Activated naive CD8-positive, alpha-beta T cell (primary cell): ENCODE measurements at regions not wholly inside any gene's neighbourhood (a gene's known extent, or its start where the extent isn't known, plus 50 kb on each side); places are given as distances from the start of the nearest gene placed in this dataset.
"Not testable (repeated sequence)": the region's sequence is repeated elsewhere in the genome, so short reads cannot be mapped to it uniquely, and the experiment has no call there.

Experiments used
- H3K27ac Mint-ChIP-seq: one replicate; pipeline ENCODE4 v1.8.0; 2021; ENCODE audit warnings: mixed read lengths
- H3K27me3 Mint-ChIP-seq: one replicate; pipeline ENCODE4 v1.8.0; 2021; ENCODE audit warnings: mixed read lengths
- H3K36me3 Mint-ChIP-seq: one replicate; pipeline ENCODE4 v1.8.0; 2021; ENCODE audit warnings: mixed read lengths
- H3K4me1 Mint-ChIP-seq: one replicate; pipeline ENCODE4 v1.8.0; 2021; ENCODE audit warnings: low read depth, mixed read lengths
- H3K4me3 Mint-ChIP-seq: one replicate; pipeline ENCODE4 v1.8.0; 2021; ENCODE audit warnings: mild to moderate bottlenecking, mixed read lengths
- H3K9me3 Mint-ChIP-seq: one replicate; pipeline ENCODE4 v1.8.0; 2021; ENCODE audit warnings: low read depth, mixed read lengths

GRCh38 chr14:105607025-105607424 lies 80.6 kb downstream of the TMEM121 start:
- H3K4me3 Mint-ChIP-seq, H3K9me3 Mint-ChIP-seq, H3K27me3 Mint-ChIP-seq, H3K4me1 Mint-ChIP-seq, H3K27ac Mint-ChIP-seq, H3K36me3 Mint-ChIP-seq: not testable (repeated sequence)

GRCh38 chr14:105614987-105615386 lies 88.6 kb downstream of the TMEM121 start:
- not testable (repeated sequence) for H3K27ac Mint-ChIP-seq, H3K4me3 Mint-ChIP-seq, H3K4me1 Mint-ChIP-seq, H3K9me3 Mint-ChIP-seq, H3K36me3 Mint-ChIP-seq
- peaks cover 10% of the 10 kb centered on the region for H3K27me3 Mint-ChIP-seq

GRCh38 chr14:105615986-105616801 lies 89.8 kb downstream of the TMEM121 start:
- not testable (repeated sequence) for H3K4me1 Mint-ChIP-seq, H3K27ac Mint-ChIP-seq, H3K4me3 Mint-ChIP-seq, H3K9me3 Mint-ChIP-seq, H3K36me3 Mint-ChIP-seq
- peaks cover 10% of the 10 kb centered on the region for H3K27me3 Mint-ChIP-seq

- peaks cover 10% of the 10 kb centered on the region for H3K27me3 Mint-ChIP-seq
These were observed 90.4 kb downstream of the TMEM121 start for GRCh38 chr14:105616802-105617192.

GRCh38 chr14:105617201-105617777 lies 90.9 kb downstream of the TMEM121 start:
- Mint-ChIP-seq H3K27me3 (peaks cover 10% of the 10 kb centered on the region), H3K27ac (no peak overlapping the region), H3K4me3 (no peak overlapping the region), H3K4me1 (no peaks in the 10 kb centered on the region), H3K9me3 (no peaks in the 10 kb centered on the region), H3K36me3 (no peaks in the 10 kb centered on the region)

More at GRCh38 chr14:105616802-105617192, 90.4 kb downstream of the TMEM121 start:
- Mint-ChIP-seq H3K36me3 (no peaks in the 10 kb centered on the region), H3K4me1 (no peaks in the 10 kb centered on the region), H3K4me3 (no peak overlapping the region), H3K27ac (no peak overlapping the region), H3K9me3 (no peaks in the 10 kb centered on the region)

GRCh38 chr14:105617805-105618204 lies 91.4 kb downstream of the TMEM121 start:
- H3K4me3 Mint-ChIP-seq, H3K27ac Mint-ChIP-seq, H3K4me1 Mint-ChIP-seq, H3K9me3 Mint-ChIP-seq, H3K36me3 Mint-ChIP-seq: not testable (repeated sequence)
- H3K27me3 Mint-ChIP-seq, result peaks cover 10% of the 10 kb centered on the region

GRCh38 chr14:105619324-105619723 lies 92.9 kb downstream of the TMEM121 start:
- not testable (repeated sequence) for H3K36me3 Mint-ChIP-seq, H3K27ac Mint-ChIP-seq, H3K4me1 Mint-ChIP-seq, H3K9me3 Mint-ChIP-seq, H3K4me3 Mint-ChIP-seq
- H3K27me3 Mint-ChIP-seq, result peaks cover 10% of the 10 kb centered on the region

- H3K4me1 Mint-ChIP-seq, H3K9me3 Mint-ChIP-seq, H3K36me3 Mint-ChIP-seq, H3K27ac Mint-ChIP-seq, H3K4me3 Mint-ChIP-seq: not testable (repeated sequence)
- H3K27me3 Mint-ChIP-seq, result peaks cover 10% of the 10 kb centered on the region
These were observed 93.9 kb downstream of the TMEM121 start for GRCh38 chr14:105620178-105620864.

- H3K36me3 Mint-ChIP-seq, H3K27ac Mint-ChIP-seq, H3K4me3 Mint-ChIP-seq, H3K4me1 Mint-ChIP-seq, H3K27me3 Mint-ChIP-seq, H3K9me3 Mint-ChIP-seq: not testable (repeated sequence)
These were observed 94.6 kb downstream of the TMEM121 start for GRCh38 chr14:105620865-105621471.

GRCh38 chr14:105621479-105622328 lies 95.3 kb downstream of the TMEM121 start:
- H3K36me3 Mint-ChIP-seq, H3K4me1 Mint-ChIP-seq, H3K27me3 Mint-ChIP-seq, H3K27ac Mint-ChIP-seq, H3K9me3 Mint-ChIP-seq, H3K4me3 Mint-ChIP-seq: not testable (repeated sequence)

GRCh38 chr14:105622329-105622955 lies 96.1 kb downstream of the TMEM121 start:
- Mint-ChIP-seq H3K27me3 (peaks cover 5% of the 10 kb centered on the region), H3K4me1 (no peaks in the 10 kb centered on the region), H3K9me3 (no peaks in the 10 kb centered on the region), H3K4me3 (no peak overlapping the region), H3K27ac (no peak overlapping the region), H3K36me3 (no peaks in the 10 kb centered on the region)

GRCh38 chr14:105623178-105623577 lies 96.8 kb downstream of the TMEM121 start:
- not testable (repeated sequence) for H3K27ac Mint-ChIP-seq, H3K4me3 Mint-ChIP-seq, H3K27me3 Mint-ChIP-seq, H3K9me3 Mint-ChIP-seq, H3K4me1 Mint-ChIP-seq, H3K36me3 Mint-ChIP-seq

GRCh38 chr14:105624346-105624745 lies 98.0 kb downstream of the TMEM121 start:
- H3K27ac Mint-ChIP-seq, H3K27me3 Mint-ChIP-seq, H3K36me3 Mint-ChIP-seq, H3K4me1 Mint-ChIP-seq, H3K4me3 Mint-ChIP-seq, H3K9me3 Mint-ChIP-seq: not testable (repeated sequence)

GRCh38 chr14:105624749-105625434 lies 98.5 kb downstream of the TMEM121 start:
- not testable (repeated sequence) for H3K9me3 Mint-ChIP-seq, H3K4me3 Mint-ChIP-seq

More at GRCh38 chr14:105624749-105625434, 98.5 kb downstream of the TMEM121 start:
- not testable (repeated sequence) for H3K27ac Mint-ChIP-seq, H3K4me1 Mint-ChIP-seq, H3K36me3 Mint-ChIP-seq, H3K27me3 Mint-ChIP-seq
